ENCODE measurements at regions not wholly inside any gene's neighbourhood (a gene's known extent, or its start where the extent isn't known, plus 50 kb on each side); places are given as distances from the start of the nearest gene placed in this dataset. TPM values are rescaled to one million over a fixed set of nuclear protein-coding genes. Genes with fewer than 3 reads are reported as not detected.

DNA sequence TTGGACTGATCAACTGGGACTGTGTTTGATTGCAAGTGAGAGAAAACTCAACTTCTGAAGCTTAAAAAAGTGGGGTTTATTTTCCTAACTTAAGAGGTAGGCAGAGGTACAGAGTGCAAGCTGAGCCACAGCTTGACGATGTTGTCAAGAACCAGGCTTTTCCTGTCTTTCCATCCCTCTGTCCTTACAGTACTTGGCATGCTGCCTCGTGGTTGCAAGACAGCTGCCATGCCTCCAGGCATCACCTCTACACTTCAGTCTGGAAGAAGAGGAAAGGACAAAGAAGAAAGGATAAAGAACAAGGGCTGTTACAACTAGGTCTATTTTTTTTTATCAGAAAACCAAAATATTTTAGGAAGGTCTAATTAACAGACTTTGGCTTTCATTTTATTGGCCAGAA is 51.8 kb upstream of the GALNT15 start:
- H3K9me3 Mint-ChIP-seq (ENCODE audit: insufficient read depth) = no peaks in the 10 kb centered on the region
- no peak overlapping the region for H3K9ac ChIP-seq (ENCODE audit: low read length)
- no peaks in the 10 kb centered on the region for H3K36me3 ChIP-seq (replicated peaks in 1 of 2; ENCODE audit: control extremely low read depth in 1 of 2, control insufficient read depth in 1 of 2, extremely low read depth in 1 of 2, insufficient read depth in 2 of 2, low read length in 1 of 2)
- WGBS (ENCODE audit: insufficient coverage) = no CpG with 5 or more reads among the region's 2 CpGs
- no peaks in the 10 kb centered on the region for H4K20me1 ChIP-seq (ENCODE audit: control insufficient read depth, insufficient read depth, low read length, poor library complexity, severe bottlenecking)
- no peak overlapping the region for H3K4me3 Mint-ChIP-seq
- CTCF ChIA-PET = no interaction called here
- TF ChIP-seq, protein P1, sequence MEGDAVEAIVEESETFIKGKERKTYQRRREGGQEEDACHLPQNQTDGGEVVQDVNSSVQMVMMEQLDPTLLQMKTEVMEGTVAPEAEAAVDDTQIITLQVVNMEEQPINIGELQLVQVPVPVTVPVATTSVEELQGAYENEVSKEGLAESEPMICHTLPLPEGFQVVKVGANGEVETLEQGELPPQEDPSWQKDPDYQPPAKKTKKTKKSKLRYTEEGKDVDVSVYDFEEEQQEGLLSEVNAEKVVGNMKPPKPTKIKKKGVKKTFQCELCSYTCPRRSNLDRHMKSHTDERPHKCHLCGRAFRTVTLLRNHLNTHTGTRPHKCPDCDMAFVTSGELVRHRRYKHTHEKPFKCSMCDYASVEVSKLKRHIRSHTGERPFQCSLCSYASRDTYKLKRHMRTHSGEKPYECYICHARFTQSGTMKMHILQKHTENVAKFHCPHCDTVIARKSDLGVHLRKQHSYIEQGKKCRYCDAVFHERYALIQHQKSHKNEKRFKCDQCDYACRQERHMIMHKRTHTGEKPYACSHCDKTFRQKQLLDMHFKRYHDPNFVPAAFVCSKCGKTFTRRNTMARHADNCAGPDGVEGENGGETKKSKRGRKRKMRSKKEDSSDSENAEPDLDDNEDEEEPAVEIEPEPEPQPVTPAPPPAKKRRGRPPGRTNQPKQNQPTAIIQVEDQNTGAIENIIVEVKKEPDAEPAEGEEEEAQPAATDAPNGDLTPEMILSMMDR (IDR thresholded peaks at IDR 0.05) = no peak
- no peak for TF ChIP-seq EZH2 (IDR thresholded peaks at IDR 0.05; ENCODE audit: borderline replicate concordance, insufficient read depth, low read depth, low read length, poor library complexity, severe bottlenecking)
- H3K79me2 ChIP-seq (ENCODE audit: control insufficient read depth, insufficient read depth, low read length) = no peaks in the 10 kb centered on the region
- H3K4me1 ChIP-seq (ENCODE audit: control insufficient read depth in 2 of 2, insufficient read depth in 2 of 2, low read length in 2 of 2) = no peaks in the 10 kb centered on the region
- ATAC-seq (ENCODE audit: low read depth) (no peak), DNase-seq (no peak)
- no peaks in the 10 kb centered on the region for H3K27me3 ChIP-seq (replicated peaks in 1 of 4; ENCODE audit: control extremely low read depth in 1 of 4, control insufficient read depth in 3 of 4, insufficient read depth in 4 of 4, low read length in 3 of 4)
- POLR2A ChIA-PET = no interaction called here
- H3K4me3 ChIP-seq (ENCODE audit: control extremely low read depth in 1 of 5, extremely low read depth in 1 of 5, insufficient read depth in 1 of 5, low read depth in 2 of 5, low read length in 4 of 5) = no peak overlapping the region
- peaks cover 6% of the 10 kb centered on the region for H3K27me3 Mint-ChIP-seq
- H3K4me1 Mint-ChIP-seq = no peaks in the 10 kb centered on the region
- intact Hi-C loops (cut with micrococcal nuclease) = no loop called here
- H3K27ac Mint-ChIP-seq = no peak overlapping the region
- H3K9me3 ChIP-seq (ENCODE audit: control extremely low read depth in 1 of 3, control insufficient read depth in 2 of 3, insufficient read depth in 1 of 3, low read length in 2 of 3) = no peaks in the 10 kb centered on the region
- H3K27ac ChIP-seq (ENCODE audit: low read length in 2 of 2) = no peak overlapping the region
- H2AFZ ChIP-seq (ENCODE audit: insufficient read depth, low read depth, low read length, poor library complexity, severe bottlenecking) = no peak overlapping the region
- H3K4me2 ChIP-seq (replicated peaks; ENCODE audit: low read depth, low read length, poor library complexity, severe bottlenecking) = no peak overlapping the region

DNA sequence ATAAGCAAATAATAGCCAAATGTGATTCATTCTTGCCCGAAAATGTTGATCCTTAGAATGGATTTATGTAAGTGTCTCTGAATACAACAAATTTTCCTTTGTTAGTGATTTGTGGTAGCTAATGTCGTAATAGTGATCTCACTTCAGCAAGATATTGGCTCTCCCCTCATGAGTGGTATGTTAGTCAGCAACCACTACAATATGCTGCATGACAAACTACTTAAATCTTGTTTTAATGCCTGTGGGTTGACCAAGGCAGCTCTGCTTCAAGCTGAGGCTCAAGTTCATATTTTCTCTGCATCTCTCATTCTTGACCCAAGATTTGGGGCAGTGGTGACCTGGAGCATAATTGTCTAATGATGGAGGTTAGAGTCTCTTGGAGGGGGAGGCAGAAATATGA is 49.8 kb upstream of the GALNT15 start:
- POLR2A ChIA-PET = no interaction called here
- ATAC-seq (ENCODE audit: low read depth) (no peak), DNase-seq (no peak)
- H3K4me1 ChIP-seq (ENCODE audit: control insufficient read depth in 2 of 2, insufficient read depth in 2 of 2, low read length in 2 of 2) = no peaks in the 10 kb centered on the region
- no peak overlapping the region for H2AFZ ChIP-seq (ENCODE audit: insufficient read depth, low read depth, low read length, poor library complexity, severe bottlenecking)
- H3K79me2 ChIP-seq (ENCODE audit: control insufficient read depth, insufficient read depth, low read length) = no peaks in the 10 kb centered on the region
- no peak overlapping the region for H3K27ac Mint-ChIP-seq
- no peaks in the 10 kb centered on the region for H3K4me1 Mint-ChIP-seq
- H3K27me3 ChIP-seq (replicated peaks in 1 of 4; ENCODE audit: control extremely low read depth in 1 of 4, control insufficient read depth in 3 of 4, insufficient read depth in 4 of 4, low read length in 3 of 4) = no peaks in the 10 kb centered on the region
- CTCF ChIA-PET = no interaction called here
- no peaks in the 10 kb centered on the region for H3K9me3 Mint-ChIP-seq (ENCODE audit: insufficient read depth)
- H3K27me3 Mint-ChIP-seq = peaks cover 3% of the 10 kb centered on the region
- TF ChIP-seq EZH2 (IDR thresholded peaks at IDR 0.05; ENCODE audit: borderline replicate concordance, insufficient read depth, low read depth, low read length, poor library complexity, severe bottlenecking) = no peak
- TF ChIP-seq, protein P1 (IDR thresholded peaks at IDR 0.05) = no peak
- H3K4me3 Mint-ChIP-seq = no peak overlapping the region
- intact Hi-C loops (cut with micrococcal nuclease) = no loop called here
- no peak overlapping the region for H3K27ac ChIP-seq (ENCODE audit: low read length in 2 of 2)
- no peaks in the 10 kb centered on the region for H3K9me3 ChIP-seq (ENCODE audit: control extremely low read depth in 1 of 3, control insufficient read depth in 2 of 3, insufficient read depth in 1 of 3, low read length in 2 of 3)
- no peaks in the 10 kb centered on the region for H4K20me1 ChIP-seq (ENCODE audit: control insufficient read depth, insufficient read depth, low read length, poor library complexity, severe bottlenecking)
- H3K4me2 ChIP-seq (replicated peaks; ENCODE audit: low read depth, low read length, poor library complexity, severe bottlenecking) = no peak overlapping the region
- H3K9ac ChIP-seq (ENCODE audit: low read length) = no peak overlapping the region
- WGBS (ENCODE audit: insufficient coverage) = no CpG with 5 or more reads among the region's 2 CpGs
- no peak overlapping the region for H3K4me3 ChIP-seq (ENCODE audit: control extremely low read depth in 1 of 5, extremely low read depth in 1 of 5, insufficient read depth in 1 of 5, low read depth in 2 of 5, low read length in 4 of 5)
- H3K36me3 ChIP-seq (replicated peaks in 1 of 2; ENCODE audit: control extremely low read depth in 1 of 2, control insufficient read depth in 1 of 2, extremely low read depth in 1 of 2, insufficient read depth in 2 of 2, low read length in 1 of 2) = no peaks in the 10 kb centered on the region

Small RNAs in the stretch of these regions (small RNA-seq; reads per million reads assigned to genes)
- not detected for gene MIR563 (ENCODE audit: insufficient read length, low read depth, low replicate concordance)
